Body of pancreas (tissue), 4 donors: ENCODE measurements at regions not wholly inside any gene's neighbourhood (a gene's known extent, or its start where the extent isn't known, plus 50 kb on each side); places are given as distances from the start of the nearest gene placed in this dataset.

Experiments
- ATAC-seq: fragments of 150-250 bp; one replicate; pipeline ENCODE4 v1.9.1; 2016
- DNase-seq, 4 donors: peaks; one replicate each; pipeline ENCODE4 v3.0.0-alpha.2; 2019
- H3K27ac ChIP-seq, 4 donors: fragments of 200-600 bp; sonication (generic); 1 replicate in 3 of 4; 2 replicates in 1 of 4; pipeline versions ENCODE4 v1.5.1 to v1.6.1; 2016 to 2019; ENCODE audit warnings: mild to moderate bottlenecking in 1 of 4, mixed read lengths in 1 of 4, moderate library complexity in 1 of 4
- H3K27me3 ChIP-seq, 2 donors: fragments of 200-600 bp; sonication (generic); one replicate each; pipeline ENCODE4 v1.6.0; 2016; ENCODE audit warnings: mild to moderate bottlenecking in 1 of 2
- H3K36me3 ChIP-seq, 2 donors: fragments of 200-600 bp; sonication (generic); replicated peaks in 1 of 2; 2 replicates each; pipeline ENCODE4 v1.5.1; 2016; ENCODE audit warnings: low read depth in 2 of 2; ENCODE audit not compliant: insufficient read depth in 1 of 2
- H3K4me1 ChIP-seq: fragments of 200-600 bp; sonication (generic); one replicate; pipeline ENCODE4 v1.6.0; 2016
- H3K4me3 ChIP-seq, 2 donors: fragments of 200-600 bp; sonication (generic); 1 replicate in 1 of 2; 2 replicates in 1 of 2; pipeline ENCODE4 v1.5.1; 2016 to 2019
- H3K9me3 ChIP-seq, 3 donors: fragments of 200-600 bp; sonication (generic); 1 replicate in 2 of 3; 2 replicates in 1 of 3; pipeline ENCODE4 v1.5.1; 2016
- POLR2A ChIP-seq, 3 donors: fragments of 450-650 bp; IDR thresholded peaks; one replicate each; pipeline ENCODE4 v1.6.1; 2016; ENCODE audit warnings: antibody characterized with exemption in 3 of 3, mild to moderate bottlenecking in 2 of 3
- WGBS, 2 donors: methylation state at CpG; one replicate each; pipeline ENCODE4 v1.1.5; 2017; 5-methylcytosine and 5-hydroxymethylcytosine counted together
- intact Hi-C: fragments of 100-400 bp; cut with DNase I; formaldehyde crosslinking; loops from one replicate; pipeline ENCODE4 v1.15.1; 2023
- TF ChIP-seq, protein P1 (sequence below), 7 experiments: fragments of 450-650 bp in 4 of 7; fragments of 200-600 bp in 3 of 7; sonication (generic) in 3 of 7; IDR thresholded peaks; one replicate each; pipeline ENCODE4 v1.5.1; 2016 to 2019; ENCODE audit warnings: antibody characterized with exemption in 7 of 7

DNA sequence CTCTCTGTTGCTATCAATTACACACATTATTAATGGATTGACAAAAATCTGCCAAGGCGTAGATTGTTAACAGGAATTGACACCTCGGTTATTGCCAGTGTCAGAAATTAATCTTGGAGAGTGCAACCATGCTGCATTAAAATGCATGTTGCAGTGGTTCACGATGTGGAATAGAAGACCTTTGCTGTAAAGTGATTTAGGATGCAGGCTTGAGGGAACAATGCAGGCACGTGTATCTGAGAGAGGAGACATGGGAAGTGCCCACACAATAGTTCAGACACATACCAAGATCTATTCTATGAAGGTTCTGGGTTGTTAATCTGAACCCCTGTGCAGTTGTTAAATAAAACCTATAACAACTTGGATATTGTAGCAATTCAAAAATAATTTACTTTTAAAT lies 1032.8 kb upstream of the CDH8 start:
- ATAC-seq (no peak), DNase-seq (no peak)
- intact Hi-C loops = no loop called here
- TF ChIP-seq, protein P1, sequence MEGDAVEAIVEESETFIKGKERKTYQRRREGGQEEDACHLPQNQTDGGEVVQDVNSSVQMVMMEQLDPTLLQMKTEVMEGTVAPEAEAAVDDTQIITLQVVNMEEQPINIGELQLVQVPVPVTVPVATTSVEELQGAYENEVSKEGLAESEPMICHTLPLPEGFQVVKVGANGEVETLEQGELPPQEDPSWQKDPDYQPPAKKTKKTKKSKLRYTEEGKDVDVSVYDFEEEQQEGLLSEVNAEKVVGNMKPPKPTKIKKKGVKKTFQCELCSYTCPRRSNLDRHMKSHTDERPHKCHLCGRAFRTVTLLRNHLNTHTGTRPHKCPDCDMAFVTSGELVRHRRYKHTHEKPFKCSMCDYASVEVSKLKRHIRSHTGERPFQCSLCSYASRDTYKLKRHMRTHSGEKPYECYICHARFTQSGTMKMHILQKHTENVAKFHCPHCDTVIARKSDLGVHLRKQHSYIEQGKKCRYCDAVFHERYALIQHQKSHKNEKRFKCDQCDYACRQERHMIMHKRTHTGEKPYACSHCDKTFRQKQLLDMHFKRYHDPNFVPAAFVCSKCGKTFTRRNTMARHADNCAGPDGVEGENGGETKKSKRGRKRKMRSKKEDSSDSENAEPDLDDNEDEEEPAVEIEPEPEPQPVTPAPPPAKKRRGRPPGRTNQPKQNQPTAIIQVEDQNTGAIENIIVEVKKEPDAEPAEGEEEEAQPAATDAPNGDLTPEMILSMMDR (IDR thresholded peaks at IDR 0.05) = no peak
- no peak for TF ChIP-seq POLR2A (IDR thresholded peaks at IDR 0.05)
- H3K4me3 ChIP-seq = no peak overlapping the region
- no peak overlapping the region for H3K27ac ChIP-seq
- H3K4me1 ChIP-seq = no peaks in the 10 kb centered on the region
- no peaks in the 10 kb centered on the region for H3K9me3 ChIP-seq
- no peaks in the 10 kb centered on the region for H3K36me3 ChIP-seq
- 43 to 62% methylated on average over 4 of the region's 4 CpGs for WGBS, 2 donors
- no peaks in the 10 kb centered on the region for H3K27me3 ChIP-seq

GRCh38 chr16:63067141-63067540 lies 1030.9 kb upstream of the CDH8 start:
- ATAC-seq (no peak), DNase-seq (no peak)
- TF ChIP-seq, protein P1 (IDR thresholded peaks at IDR 0.05) = no peak
- no peak for TF ChIP-seq POLR2A (IDR thresholded peaks at IDR 0.05)
- no peak overlapping the region for H3K4me3 ChIP-seq
- no peak overlapping the region for H3K27ac ChIP-seq
- H3K4me1 ChIP-seq = no peaks in the 10 kb centered on the region
- no peaks in the 10 kb centered on the region for H3K27me3 ChIP-seq
- no peaks in the 10 kb centered on the region for H3K9me3 ChIP-seq
- H3K36me3 ChIP-seq = no peaks in the 10 kb centered on the region
- intact Hi-C loops = no loop called here

DNA sequence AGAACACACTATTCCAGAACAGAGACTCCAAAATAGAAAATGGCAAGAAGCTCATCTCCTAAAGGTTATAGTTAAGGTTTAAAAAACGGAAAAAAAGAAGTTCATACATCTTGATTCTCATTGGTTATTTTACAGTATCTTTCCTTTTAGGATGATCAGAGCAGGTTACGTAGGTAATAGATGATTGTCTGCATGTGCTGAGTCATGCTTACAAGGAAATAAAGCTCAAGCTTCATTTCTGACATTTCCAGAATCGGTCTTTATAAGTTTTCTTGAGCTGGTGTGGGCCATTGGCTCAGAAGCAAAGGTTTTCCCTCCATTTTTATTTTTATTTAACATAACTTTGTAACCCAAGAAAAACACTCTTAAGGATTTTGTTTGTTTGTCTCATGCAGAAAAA lies 1030.3 kb upstream of the CDH8 start:
- no peaks in the 10 kb centered on the region for H3K9me3 ChIP-seq
- WGBS, 2 donors = 62% methylated on average over 3 of the region's 3 CpGs
- H3K36me3 ChIP-seq = no peaks in the 10 kb centered on the region
- no peaks in the 10 kb centered on the region for H3K27me3 ChIP-seq
- no peak overlapping the region for H3K4me3 ChIP-seq
- DNase-seq (no peak), ATAC-seq (no peak)
- no peaks in the 10 kb centered on the region for H3K4me1 ChIP-seq
- no peak overlapping the region for H3K27ac ChIP-seq
- no peak for TF ChIP-seq POLR2A (IDR thresholded peaks at IDR 0.05)
- TF ChIP-seq, protein P1 (IDR thresholded peaks at IDR 0.05) = no peak
- intact Hi-C loops = no loop called here

- DNase-seq (no peak), ATAC-seq (no peak)
- Histone ChIP-seq H3K36me3 (no peaks in the 10 kb centered on the region), H3K9me3 (no peaks in the 10 kb centered on the region), H3K27me3 (no peaks in the 10 kb centered on the region), H3K4me3 (no peak overlapping the region), H3K27ac (no peak overlapping the region), H3K4me1 (no peaks in the 10 kb centered on the region)
- WGBS, 2 donors = 73 to 83% methylated on average over 5 to 10 of the region's 10 CpGs
- TF ChIP-seq, protein P1 (IDR thresholded peaks at IDR 0.05) = no peak
- TF ChIP-seq POLR2A (IDR thresholded peaks at IDR 0.05) = no peak
- intact Hi-C loops = no loop called here
These were observed 1025.1 kb upstream of the CDH8 start for GRCh38 chr16:63061319-63061718.

- Histone ChIP-seq H3K36me3 (no peaks in the 10 kb centered on the region), H3K4me1 (no peaks in the 10 kb centered on the region), H3K27me3 (no peaks in the 10 kb centered on the region), H3K27ac (no peak overlapping the region), H3K4me3 (no peak overlapping the region), H3K9me3 (no peaks in the 10 kb centered on the region)
- WGBS, 2 donors = 85 to 88% methylated on average over 6 of the region's 6 CpGs
- ATAC-seq = no peak
- TF ChIP-seq, protein P1 (IDR thresholded peaks at IDR 0.05) = no peak
- TF ChIP-seq POLR2A (IDR thresholded peaks at IDR 0.05) = no peak
- DNase-seq = no peak
- intact Hi-C loops = no loop called here
These were observed 1023.4 kb upstream of the CDH8 start for GRCh38 chr16:63059676-63060075.
